GM18520 (cell line): ENCODE measurements at regions not wholly inside any gene's neighbourhood (a gene's known extent, or its start where the extent isn't known, plus 50 kb on each side); places are given as distances from the start of the nearest gene placed in this dataset.

ENCODE experiments used
- ATAC-seq: cut with Tn5 transposase; IDR thresholded peaks from one replicate; pipeline ENCODE4 v1.9.1; 2021; ENCODE audit not compliant: unreplicated experiment

GRCh38 chr5:4424895-4425294 is 715.2 kb upstream of the ADAMTS16 start:
- ATAC-seq, result no peak

- ATAC-seq, result no peak
These were observed 699.6 kb upstream of the ADAMTS16 start for GRCh38 chr5:4440536-4440935.

- ATAC-seq, result no peak
These were observed 697.9 kb upstream of the ADAMTS16 start for GRCh38 chr5:4442221-4442620.

- no peak for ATAC-seq
These were observed 692.5 kb upstream of the ADAMTS16 start for GRCh38 chr5:4447657-4448056.

GRCh38 chr5:4453655-4454054 is 686.5 kb upstream of the ADAMTS16 start:
- ATAC-seq, result no peak

- no peak for ATAC-seq
These were observed 660.7 kb upstream of the ADAMTS16 start for GRCh38 chr5:4479426-4479825.

GRCh38 chr5:4480528-4481349 is 659.4 kb upstream of the ADAMTS16 start:
- no peak for ATAC-seq

- ATAC-seq, result no peak
These were observed 652.5 kb upstream of the ADAMTS16 start for GRCh38 chr5:4487581-4487980.

- ATAC-seq, result no peak
These were observed 628.0 kb upstream of the ADAMTS16 start for GRCh38 chr5:4511996-4512656.

GRCh38 chr5:4513381-4513780 is 626.7 kb upstream of the ADAMTS16 start:
- ATAC-seq, result no peak

GRCh38 chr5:4514067-4514648 is 626.0 kb upstream of the ADAMTS16 start:
- ATAC-seq, result no peak

GRCh38 chr5:4518903-4519672 is 621.0 kb upstream of the ADAMTS16 start:
- no peak for ATAC-seq

GRCh38 chr5:4520559-4520958 is 619.6 kb upstream of the ADAMTS16 start:
- no peak for ATAC-seq

GRCh38 chr5:4523038-4523437 is 617.1 kb upstream of the ADAMTS16 start:
- ATAC-seq, result no peak

GRCh38 chr5:4531756-4532704 is 608.1 kb upstream of the ADAMTS16 start:
- ATAC-seq, result no peak

- no peak for ATAC-seq
These were observed 607.4 kb upstream of the ADAMTS16 start for GRCh38 chr5:4532705-4533080.

GRCh38 chr5:4533457-4534105 is 606.5 kb upstream of the ADAMTS16 start:
- no peak for ATAC-seq

GRCh38 chr5:4537489-4537888 is 602.6 kb upstream of the ADAMTS16 start:
- ATAC-seq, result no peak

- no peak for ATAC-seq
These were observed 599.6 kb upstream of the ADAMTS16 start for GRCh38 chr5:4540375-4541173.
